ENCODE measurements at regions not wholly inside any gene's neighbourhood (a gene's known extent, or its start where the extent isn't known, plus 50 kb on each side); places are given as distances from the start of the nearest gene placed in this dataset.

DNA sequence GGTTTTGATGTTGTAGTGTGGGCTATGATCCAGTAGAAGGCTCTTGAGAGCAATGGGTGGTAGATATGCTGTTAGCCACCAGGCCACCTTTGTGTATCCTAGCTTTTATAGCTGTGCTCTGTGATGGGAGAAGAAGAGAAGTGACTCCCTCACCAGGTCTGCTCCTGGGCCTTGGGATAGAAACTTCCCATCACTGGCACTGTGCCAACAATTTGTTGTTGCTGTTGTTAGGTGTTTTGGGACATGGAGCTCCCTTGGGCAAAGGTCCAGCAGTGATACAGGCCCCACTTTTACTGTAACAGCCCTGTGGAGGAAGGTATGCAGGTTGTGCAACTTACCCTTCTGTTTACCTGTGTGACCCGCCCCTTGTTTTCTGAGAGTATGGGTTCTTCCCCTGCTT, 570.9 kb upstream of the GRIN3A start:
- no peak for TF ChIP-seq MAX (IDR thresholded peaks at IDR 0.05; ENCODE audit: low read depth)
- TF ChIP-seq GABPA (IDR thresholded peaks at IDR 0.05; ENCODE audit: low read depth) = no peak
- TF ChIP-seq TCF12 (IDR thresholded peaks at IDR 0.05) = no peak
- no peak for TF ChIP-seq CTCF (IDR thresholded peaks at IDR 0.05)
- no peak for TF ChIP-seq REST (IDR thresholded peaks at IDR 0.05; ENCODE audit: low read depth, low read length)
- TF ChIP-seq YY1 (IDR thresholded peaks at IDR 0.05; ENCODE audit: low read depth) = no peak
- TF ChIP-seq CHD2 (IDR thresholded peaks at IDR 0.05; ENCODE audit: low read length, partially characterized antibody) = no peak
- TF ChIP-seq POLR2AphosphoS5 (IDR thresholded peaks at IDR 0.05; ENCODE audit: low read depth, low read length) = no peak
- TF ChIP-seq RAD21 (IDR thresholded peaks at IDR 0.05; ENCODE audit: low read length) = no peak
- no peak for TF ChIP-seq USF2 (IDR thresholded peaks at IDR 0.05; ENCODE audit: borderline replicate concordance, low read depth, low read length)
- no peak for TF ChIP-seq SIN3A (IDR thresholded peaks at IDR 0.05; ENCODE audit: borderline replicate concordance, low read depth, low read length)
- no peak for TF ChIP-seq TEAD4 (IDR thresholded peaks at IDR 0.05; ENCODE audit: borderline replicate concordance, insufficient read depth)
- TF ChIP-seq JUND (IDR thresholded peaks at IDR 0.05) = no peak
